H1 (cell line): ENCODE measurements at regions not wholly inside any gene's neighbourhood (a gene's known extent, or its start where the extent isn't known, plus 50 kb on each side); places are given as distances from the start of the nearest gene placed in this dataset.

Experiments
- CTCF ChIP-seq, 3 experiments: IDR thresholded peaks; 1 replicate in 2 of 3; 2 replicates in 1 of 3; pipeline versions ENCODE4 v1.5.1 to v1.6.1; 2011; ENCODE audit warnings: low read length in 3 of 3, mild to moderate bottlenecking in 3 of 3, inconsistent platforms in 2 of 3, low read depth in 1 of 3, moderate library complexity in 1 of 3; ENCODE audit not compliant: insufficient read depth in 1 of 3; ENCODE audit errors: control extremely low read depth in 1 of 3
- HDAC2 ChIP-seq, 2 experiments: fragments of 300-600 bp in 1 of 2; sonication (generic) in 1 of 2; IDR thresholded peaks; 2 replicates each; pipeline ENCODE4 v1.6.1; 2011 to 2012; ENCODE audit warnings: low read depth in 2 of 2, low read length in 2 of 2, mild to moderate bottlenecking in 2 of 2, moderate library complexity in 2 of 2, borderline replicate concordance in 1 of 2, inconsistent platforms in 1 of 2
- RAD21 ChIP-seq, 2 experiments: IDR thresholded peaks in 1 of 2; conservative IDR thresholded peaks in 1 of 2; 2 replicates each; pipeline ENCODE4 v1.6.1; 2011; ENCODE audit warnings: low read depth in 2 of 2, low read length in 2 of 2, improper control_type of control experiment in 1 of 2, inconsistent platforms in 1 of 2, mild to moderate bottlenecking in 1 of 2, moderate library complexity in 1 of 2
- TAF7 ChIP-seq: optimal IDR thresholded peaks from 2 replicates; pipeline ENCODE3; 2011; ENCODE audit warnings: low read depth, mild to moderate bottlenecking, inconsistent platforms, low read length, moderate library complexity, borderline replicate concordance
- TBP ChIP-seq: IDR thresholded peaks from 2 replicates; pipeline ENCODE4 v1.6.1; 2011; ENCODE audit warnings: low read depth, low read length, improper control_type of control experiment

DNA sequence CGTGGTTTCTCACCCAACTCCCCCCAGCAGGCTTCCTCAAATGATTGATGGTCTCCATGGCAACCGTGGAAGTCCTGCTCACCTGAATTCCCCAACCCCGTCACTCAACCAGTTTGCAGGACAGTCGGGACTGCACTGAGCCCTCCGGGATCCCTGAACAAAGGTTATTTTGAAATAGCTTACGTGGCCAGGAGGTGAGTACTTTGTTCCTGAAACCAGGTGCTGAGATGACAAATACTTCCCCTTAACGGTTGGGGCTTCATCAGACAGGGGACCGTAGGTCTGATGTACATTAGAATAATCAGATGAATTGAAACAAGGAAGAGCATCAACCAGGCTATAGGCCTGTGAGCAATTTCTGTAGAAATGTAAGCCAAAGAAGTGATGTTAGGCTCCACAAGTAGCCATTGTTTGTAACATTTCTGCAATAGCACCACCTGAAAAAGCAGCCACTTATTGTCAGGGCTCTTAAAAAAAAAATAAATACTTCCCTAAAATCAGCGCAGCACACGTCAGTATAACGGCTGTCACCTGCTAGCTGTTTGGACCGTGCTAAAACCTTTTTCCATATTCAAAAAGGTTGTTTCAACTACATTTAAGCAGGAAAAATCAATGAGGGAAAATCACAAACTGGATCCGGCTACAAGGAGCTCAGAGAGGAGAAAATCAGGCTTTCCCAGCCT, 206.4 kb upstream of the ID2 start:
- no peak for TF ChIP-seq RAD21 (IDR thresholded peaks at IDR 0.05 in 1 of 2, conservative IDR thresholded peaks at IDR 0.05 in 1 of 2; ENCODE audit: low read depth in 2 of 2, low read length in 2 of 2)
- no peak for TF ChIP-seq HDAC2 (IDR thresholded peaks at IDR 0.05; ENCODE audit: borderline replicate concordance in 1 of 2, low read depth in 2 of 2, low read length in 2 of 2)
- TF ChIP-seq TBP, result no peak
- no peak for TF ChIP-seq TAF7
- no peak for TF ChIP-seq CTCF (IDR thresholded peaks at IDR 0.05; ENCODE audit: control extremely low read depth in 1 of 3, insufficient read depth in 1 of 3, low read depth in 1 of 3, low read length in 3 of 3)
